ENCODE measurements at regions not wholly inside any gene's neighbourhood (a gene's known extent, or its start where the extent isn't known, plus 50 kb on each side); places are given as distances from the start of the nearest gene placed in this dataset.
"Not testable (repeated sequence)": the region's sequence is repeated elsewhere in the genome, so short reads cannot be mapped to it uniquely, and the experiment has no call there.

GRCh38 chr5:24232041-24232440 is 412.7 kb downstream of the CDH10 start:
- intact Hi-C loops (cut with micrococcal nuclease), result no loop called here
- H3K27me3 Mint-ChIP-seq, result no peaks in the 10 kb centered on the region
- no peak overlapping the region for H3K4me3 Mint-ChIP-seq
- no peak overlapping the region for H3K27ac Mint-ChIP-seq
- peaks cover 3% of the 10 kb centered on the region for H3K9me3 Mint-ChIP-seq
- H3K4me1 Mint-ChIP-seq, result no peaks in the 10 kb centered on the region
- H3K36me3 Mint-ChIP-seq (ENCODE audit: low read depth), result no peaks in the 10 kb centered on the region
- no peak for DNase-seq

GRCh38 chr5:24232929-24233498 is 411.8 kb downstream of the CDH10 start:
- no peak for DNase-seq
- H3K36me3 Mint-ChIP-seq (ENCODE audit: low read depth), result no peaks in the 10 kb centered on the region
- no peak overlapping the region for H3K4me3 Mint-ChIP-seq
- H3K9me3 Mint-ChIP-seq, result peaks cover 3% of the 10 kb centered on the region
- no peaks in the 10 kb centered on the region for H3K27me3 Mint-ChIP-seq
- no peaks in the 10 kb centered on the region for H3K4me1 Mint-ChIP-seq
- intact Hi-C loops (cut with micrococcal nuclease), result no loop called here
- H3K27ac Mint-ChIP-seq, result no peak overlapping the region

GRCh38 chr5:24235946-24236345 is 408.8 kb downstream of the CDH10 start:
- intact Hi-C loops (cut with micrococcal nuclease), result no loop called here
- H3K27ac Mint-ChIP-seq, result no peak overlapping the region
- H3K27me3 Mint-ChIP-seq, result no peaks in the 10 kb centered on the region
- no peak overlapping the region for H3K4me3 Mint-ChIP-seq
- DNase-seq, result no peak
- H3K4me1 Mint-ChIP-seq, result no peaks in the 10 kb centered on the region
- no peaks in the 10 kb centered on the region for H3K36me3 Mint-ChIP-seq (ENCODE audit: low read depth)
- no peaks in the 10 kb centered on the region for H3K9me3 Mint-ChIP-seq

- no peak overlapping the region for H3K4me3 Mint-ChIP-seq
- peaks cover 13% of the 10 kb centered on the region for H3K9me3 Mint-ChIP-seq
- H3K27ac Mint-ChIP-seq, result no peak overlapping the region
- intact Hi-C loops (cut with micrococcal nuclease), result no loop called here
- H3K36me3 Mint-ChIP-seq (ENCODE audit: low read depth), result no peaks in the 10 kb centered on the region
- no peaks in the 10 kb centered on the region for H3K27me3 Mint-ChIP-seq
- DNase-seq, result no peak
- H3K4me1 Mint-ChIP-seq, result no peaks in the 10 kb centered on the region
Observed at GRCh38 chr5:24245821-24246220, 399.0 kb downstream of the CDH10 start.

- DNase-seq, result no peak
- Mint-ChIP-seq H3K4me1 (no peaks in the 10 kb centered on the region), H3K4me3 (no peak overlapping the region), H3K9me3 (no peaks in the 10 kb centered on the region), H3K36me3 (ENCODE audit: low read depth) (no peaks in the 10 kb centered on the region), H3K27ac (no peak overlapping the region), H3K27me3 (no peaks in the 10 kb centered on the region)
- intact Hi-C loops (cut with micrococcal nuclease), result no loop called here
Observed at GRCh38 chr5:24264547-24264946, 380.2 kb downstream of the CDH10 start.

- H3K27me3 Mint-ChIP-seq, result no peaks in the 10 kb centered on the region
- H3K36me3 Mint-ChIP-seq (ENCODE audit: low read depth), result no peaks in the 10 kb centered on the region
- H3K9me3 Mint-ChIP-seq, result no peaks in the 10 kb centered on the region
- no peak overlapping the region for H3K27ac Mint-ChIP-seq
- H3K4me3 Mint-ChIP-seq, result no peak overlapping the region
- H3K4me1 Mint-ChIP-seq, result no peaks in the 10 kb centered on the region
- intact Hi-C loops (cut with micrococcal nuclease), result no loop called here
- no peak for DNase-seq
Observed at GRCh38 chr5:24265306-24265705, 379.5 kb downstream of the CDH10 start.

GRCh38 chr5:24268482-24269056 is 376.2 kb downstream of the CDH10 start:
- no peaks in the 10 kb centered on the region for H3K36me3 Mint-ChIP-seq (ENCODE audit: low read depth)
- intact Hi-C loops (cut with micrococcal nuclease), result no loop called here
- H3K27ac Mint-ChIP-seq, result no peak overlapping the region
- no peaks in the 10 kb centered on the region for H3K4me1 Mint-ChIP-seq
- H3K27me3 Mint-ChIP-seq, result no peaks in the 10 kb centered on the region
- no peak overlapping the region for H3K4me3 Mint-ChIP-seq
- H3K9me3 Mint-ChIP-seq, result peaks cover 3% of the 10 kb centered on the region
- DNase-seq, result no peak

GRCh38 chr5:24271702-24272118 is 373.1 kb downstream of the CDH10 start:
- H3K4me3 Mint-ChIP-seq; H3K27ac Mint-ChIP-seq; H3K27me3 Mint-ChIP-seq; H3K9me3 Mint-ChIP-seq; DNase-seq; H3K4me1 Mint-ChIP-seq; intact Hi-C loops (cut with micrococcal nuclease); H3K36me3 Mint-ChIP-seq (ENCODE audit: low read depth): not testable (repeated sequence)

- Mint-ChIP-seq H3K9me3 (peaks cover 3% of the 10 kb centered on the region), H3K4me1 (no peaks in the 10 kb centered on the region), H3K4me3 (no peak overlapping the region), H3K27me3 (no peaks in the 10 kb centered on the region), H3K27ac (no peak overlapping the region), H3K36me3 (ENCODE audit: low read depth) (no peaks in the 10 kb centered on the region)
- intact Hi-C loops (cut with micrococcal nuclease), result no loop called here
- DNase-seq, result no peak
Observed at GRCh38 chr5:24272741-24273140, 372.0 kb downstream of the CDH10 start.

- Mint-ChIP-seq H3K4me1 (no peaks in the 10 kb centered on the region), H3K4me3 (no peak overlapping the region)
- DNase-seq, result no peak
Observed at GRCh38 chr5:24280215-24280614, 364.6 kb downstream of the CDH10 start.

GRCh38 chr5:24281818-24282217 is 363.0 kb downstream of the CDH10 start:
- intact Hi-C loops (cut with micrococcal nuclease), result no loop called here
- H3K9me3 Mint-ChIP-seq, result no peaks in the 10 kb centered on the region

More at GRCh38 chr5:24280215-24280614, 364.6 kb downstream of the CDH10 start:
- intact Hi-C loops (cut with micrococcal nuclease), result no loop called here
- no peaks in the 10 kb centered on the region for H3K36me3 Mint-ChIP-seq (ENCODE audit: low read depth)
- H3K27me3 Mint-ChIP-seq, result no peaks in the 10 kb centered on the region
- no peak overlapping the region for H3K27ac Mint-ChIP-seq
- no peaks in the 10 kb centered on the region for H3K9me3 Mint-ChIP-seq

GRCh38 chr5:24289582-24290335 is 355.0 kb downstream of the CDH10 start:
- Mint-ChIP-seq H3K4me1 (no peaks in the 10 kb centered on the region), H3K4me3 (no peak overlapping the region), H3K36me3 (ENCODE audit: low read depth) (no peaks in the 10 kb centered on the region), H3K9me3 (peaks cover 7% of the 10 kb centered on the region), H3K27ac (no peak overlapping the region), H3K27me3 (no peaks in the 10 kb centered on the region)
- no peak for DNase-seq
- intact Hi-C loops (cut with micrococcal nuclease), result no loop called here

More at GRCh38 chr5:24281818-24282217, 363.0 kb downstream of the CDH10 start:
- Mint-ChIP-seq H3K4me1 (no peaks in the 10 kb centered on the region), H3K27me3 (no peaks in the 10 kb centered on the region), H3K4me3 (no peak overlapping the region), H3K27ac (no peak overlapping the region), H3K36me3 (ENCODE audit: low read depth) (no peaks in the 10 kb centered on the region)
- DNase-seq, result no peak

- peaks cover 7% of the 10 kb centered on the region for H3K9me3 Mint-ChIP-seq
- intact Hi-C loops (cut with micrococcal nuclease), result no loop called here
- H3K27ac Mint-ChIP-seq, result no peak overlapping the region
- no peak for DNase-seq
- H3K4me3 Mint-ChIP-seq, result no peak overlapping the region
- H3K36me3 Mint-ChIP-seq (ENCODE audit: low read depth), result no peaks in the 10 kb centered on the region
- no peaks in the 10 kb centered on the region for H3K4me1 Mint-ChIP-seq
- no peaks in the 10 kb centered on the region for H3K27me3 Mint-ChIP-seq
Observed at GRCh38 chr5:24290536-24290935, 354.2 kb downstream of the CDH10 start.

- H3K27ac Mint-ChIP-seq, result no peak overlapping the region
- no peak overlapping the region for H3K4me3 Mint-ChIP-seq
- no peak for DNase-seq
- H3K9me3 Mint-ChIP-seq, result peaks cover 7% of the 10 kb centered on the region
- intact Hi-C loops (cut with micrococcal nuclease), result no loop called here
- H3K36me3 Mint-ChIP-seq (ENCODE audit: low read depth), result no peaks in the 10 kb centered on the region
- no peaks in the 10 kb centered on the region for H3K27me3 Mint-ChIP-seq
- no peaks in the 10 kb centered on the region for H3K4me1 Mint-ChIP-seq
Observed at GRCh38 chr5:24291916-24292315, 352.9 kb downstream of the CDH10 start.
